Smooth muscle cell (in vitro differentiated cells): ENCODE measurements at regions not wholly inside any gene's neighbourhood (a gene's known extent, or its start where the extent isn't known, plus 50 kb on each side); places are given as distances from the start of the nearest gene placed in this dataset.
"Not testable (repeated sequence)": the region's sequence is repeated elsewhere in the genome, so short reads cannot be mapped to it uniquely, and the experiment has no call there.

Experiments used
- DNase-seq: peaks from one replicate; lab custom pipeline; 2025; ENCODE audit not compliant: unreplicated experiment; lab: John Stamatoyannopoulos, UW
- H2AFZ ChIP-seq: fragments of 200-600 bp; sonication (generic); 2 replicates; pipeline ENCODE4 v1.6.0; 2016; ENCODE audit warnings: antibody characterized with exemption, low read depth, mild to moderate bottlenecking
- H3F3A ChIP-seq: fragments of 200-600 bp; sonication (generic); 2 replicates; pipeline ENCODE4 v1.6.0; 2017; ENCODE audit warnings: antibody characterized with exemption, low read depth
- H3K27ac ChIP-seq: fragments of 200-600 bp; sonication (generic); 2 replicates; pipeline ENCODE4 v1.5.1; 2016; ENCODE audit warnings: low read depth, mild to moderate bottlenecking
- H3K27me3 ChIP-seq: fragments of 200-600 bp; sonication (generic); 2 replicates; pipeline ENCODE4 v1.6.1; 2016; ENCODE audit warnings: low read depth, mild to moderate bottlenecking
- H3K36me3 ChIP-seq: fragments of 200-600 bp; sonication (generic); 2 replicates; pipeline ENCODE4 v1.5.1; 2016; ENCODE audit warnings: low read depth
- H3K4me1 ChIP-seq: fragments of 200-600 bp; sonication (generic); 2 replicates; pipeline ENCODE4 v1.5.1; 2016; ENCODE audit warnings: low read depth
- H3K4me2 ChIP-seq: fragments of 200-600 bp; sonication (generic); 2 replicates; pipeline ENCODE4 v1.6.0; 2016; ENCODE audit warnings: mild to moderate bottlenecking
- H3K4me3 ChIP-seq: fragments of 200-600 bp; sonication (generic); 2 replicates; pipeline ENCODE4 v1.5.1; 2016; ENCODE audit warnings: mild to moderate bottlenecking
- H3K79me2 ChIP-seq: fragments of 200-600 bp; sonication (generic); 2 replicates; pipeline ENCODE4 v1.6.0; 2016; ENCODE audit warnings: low read depth, mild to moderate bottlenecking
- H3K9ac ChIP-seq: fragments of 200-600 bp; sonication (generic); 2 replicates; pipeline ENCODE4 v1.6.0; 2016; ENCODE audit warnings: low read depth
- H3K9me3 ChIP-seq: fragments of 200-600 bp; sonication (generic); replicated peaks from 2 replicates; pipeline ENCODE4 v1.5.1; 2016; ENCODE audit warnings: low read depth
- H4K20me1 ChIP-seq: fragments of 200-600 bp; sonication (generic); 2 replicates; pipeline ENCODE4 v1.6.0; 2016; ENCODE audit warnings: low read depth
- CTCF ChIP-seq: fragments of 200-600 bp; sonication (generic); IDR thresholded peaks from 2 replicates; pipeline ENCODE4 v1.5.1; 2017; ENCODE audit warnings: borderline replicate concordance, mild to moderate bottlenecking, antibody characterized with exemption; ENCODE audit not compliant: insufficient read depth, poor library complexity, severe bottlenecking
- WGBS: methylation state at CpG from one replicate; pipeline ENCODE4 v1.1.7; 2016; ENCODE audit warnings: low lambda C conversion rate; 5-methylcytosine and 5-hydroxymethylcytosine counted together

- no peak overlapping the region for H3K9ac ChIP-seq
- no peaks in the 10 kb centered on the region for H3F3A ChIP-seq
- no peaks in the 10 kb centered on the region for H3K36me3 ChIP-seq
- H3K4me3 ChIP-seq, result no peak overlapping the region
- no peak overlapping the region for H3K27ac ChIP-seq
- TF ChIP-seq CTCF, result no peak
- H3K79me2 ChIP-seq, result no peaks in the 10 kb centered on the region
- no peaks in the 10 kb centered on the region for H4K20me1 ChIP-seq
- no peak overlapping the region for H2AFZ ChIP-seq
- no peak for DNase-seq
- no peak overlapping the region for H3K4me2 ChIP-seq
- peaks cover 7% of the 10 kb centered on the region for H3K9me3 ChIP-seq
- H3K4me1 ChIP-seq, result peaks cover 23% of the 10 kb centered on the region
- H3K27me3 ChIP-seq, result no peaks in the 10 kb centered on the region
These were observed 152.9 kb upstream of the ISL1 start for GRCh38 chr5:51230336-51230735.

DNA sequence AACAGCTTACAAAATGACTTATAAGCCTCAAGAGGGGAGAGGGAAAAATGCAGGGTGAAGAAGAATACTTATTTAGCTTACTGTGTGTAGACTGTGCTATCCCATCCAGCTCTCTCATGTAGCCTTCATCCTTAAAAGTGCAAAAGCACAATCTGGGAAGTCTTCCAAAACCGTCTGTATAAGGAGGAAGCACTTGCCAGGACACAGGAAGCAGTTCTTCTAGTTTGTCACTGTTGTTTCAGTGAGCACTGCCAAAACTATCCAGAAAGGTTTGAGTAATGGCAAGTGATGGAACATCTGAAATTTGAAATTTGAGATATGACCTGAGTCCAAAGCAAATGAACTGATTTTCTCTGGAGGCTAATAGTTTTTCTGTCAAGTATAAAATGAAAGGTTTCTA lies 140.8 kb upstream of the ISL1 start:
- Histone ChIP-seq H3K36me3 (no peaks in the 10 kb centered on the region), H3K4me3 (no peak overlapping the region), H3F3A (no peaks in the 10 kb centered on the region), H3K9ac (no peak overlapping the region), H3K4me2 (no peak overlapping the region), H2AFZ (peak overlapping the region; percentile 75), H3K4me1 (no peaks in the 10 kb centered on the region), H3K27ac (no peak overlapping the region), H3K79me2 (no peaks in the 10 kb centered on the region), H3K27me3 (no peaks in the 10 kb centered on the region), H3K9me3 (no peaks in the 10 kb centered on the region), H4K20me1 (no peaks in the 10 kb centered on the region)
- DNase-seq, result no peak
- no peak for TF ChIP-seq CTCF
- WGBS, result 66% methylated on average over 1 of the region's 1 CpG

GRCh38 chr5:51250957-51251356 lies 132.3 kb upstream of the ISL1 start:
- DNase-seq, H3K27ac ChIP-seq, H3K4me3 ChIP-seq, H3K4me1 ChIP-seq, H3K4me2 ChIP-seq, H3K9me3 ChIP-seq, H3K27me3 ChIP-seq, H3K9ac ChIP-seq, H3K79me2 ChIP-seq, H2AFZ ChIP-seq, H3F3A ChIP-seq, H3K36me3 ChIP-seq, H4K20me1 ChIP-seq: not testable (repeated sequence)
- WGBS, result 94% methylated on average over 10 of the region's 10 CpGs

DNA sequence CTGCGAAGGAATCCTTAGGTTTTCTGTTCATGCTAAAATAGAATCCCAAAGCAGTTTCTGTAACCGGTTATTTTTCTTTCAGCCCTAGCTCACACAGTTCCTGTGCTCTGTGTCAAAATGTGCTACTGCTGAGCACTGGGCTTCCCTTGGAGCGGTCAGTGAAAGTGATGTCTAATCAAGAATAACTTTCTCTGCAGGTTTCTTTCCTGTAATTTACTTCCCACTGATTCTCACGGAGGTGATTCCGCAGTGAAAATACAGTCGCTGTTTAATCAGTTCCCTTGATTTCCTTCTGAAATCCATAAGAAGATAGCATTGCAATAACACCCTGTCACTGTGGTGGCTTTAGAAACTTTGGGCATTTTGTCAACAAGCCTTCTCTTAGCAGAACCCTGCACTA lies 112.0 kb upstream of the ISL1 start:
- Histone ChIP-seq H4K20me1 (no peaks in the 10 kb centered on the region), H3K4me1 (no peaks in the 10 kb centered on the region), H3K4me2 (no peak overlapping the region), H3F3A (no peaks in the 10 kb centered on the region), H3K27ac (no peak overlapping the region), H2AFZ (no peak overlapping the region), H3K36me3 (no peaks in the 10 kb centered on the region), H3K27me3 (no peaks in the 10 kb centered on the region), H3K9ac (no peak overlapping the region), H3K79me2 (no peaks in the 10 kb centered on the region), H3K4me3 (no peak overlapping the region), H3K9me3 (no peaks in the 10 kb centered on the region)
- DNase-seq, result no peak
- 87% methylated on average over 6 of the region's 6 CpGs for WGBS
- no peak for TF ChIP-seq CTCF
